IMR-90 (cell line): ENCODE measurements at regions not wholly inside any gene's neighbourhood (a gene's known extent, or its start where the extent isn't known, plus 50 kb on each side); places are given as distances from the start of the nearest gene placed in this dataset.

ENCODE experiments used
- ATAC-seq: fragments of 200-7000 bp; cut with Tn5 transposase; 2 replicates; pipeline ENCODE4 v1.9.1; 2020; ENCODE audit warnings: low read depth, mild to moderate bottlenecking, moderate library complexity
- BruUV-seq: library from RNA; stranded (reverse); fragments of 400-500 nt; replicated peaks from 2 replicates; lab custom pipeline; 2021; lab: Mats Ljungman, UMichigan
- CTCF ChIA-PET: fragments of 300-600 bp; formaldehyde crosslinking; extraction: SDS; loops from one replicate; lab custom pipeline; 2021; ENCODE audit warnings: antibody characterized with exemption; lab: Yijun Ruan, JAX
- POLR2A ChIA-PET: fragments of 300-600 bp; sonication (Branson Sonifier 250); formaldehyde crosslinking; loops from one replicate; lab custom pipeline; 2022; ENCODE audit warnings: antibody characterized with exemption; ENCODE audit not compliant: unreplicated experiment; lab: Charles Lee
- DNase-seq: peaks from one replicate; pipeline ENCODE4 v3.0.0; 2013
- H2AFZ ChIP-seq: replicated peaks from 2 replicates; pipeline ENCODE3; 2013; ENCODE audit warnings: low read length, mild to moderate bottlenecking; ENCODE audit not compliant: poor library complexity
- H2AK5ac ChIP-seq: 2 replicates; pipeline ENCODE4 v1.6.1; 2013; ENCODE audit warnings: low read depth, low read length, inconsistent platforms
- H2AK9ac ChIP-seq: replicated peaks from 2 replicates; pipeline ENCODE3; 2013; ENCODE audit warnings: mild to moderate bottlenecking, low read depth, low read length, moderate library complexity; ENCODE audit not compliant: poor library complexity
- H2BK120ac ChIP-seq: 2 replicates; pipeline ENCODE4 v1.6.1; 2013; ENCODE audit warnings: low read depth, low read length, inconsistent platforms
- H2BK15ac ChIP-seq: 3 replicates; pipeline ENCODE4 v1.6.1; 2013; ENCODE audit warnings: low read depth, low read length, inconsistent platforms
- H2BK20ac ChIP-seq: 2 replicates; pipeline ENCODE4 v1.6.1; 2013; ENCODE audit warnings: low read depth, mild to moderate bottlenecking, inconsistent platforms, low read length, moderate library complexity
- H2BK5ac ChIP-seq: 2 replicates; pipeline ENCODE4 v1.6.1; 2013; ENCODE audit warnings: mild to moderate bottlenecking, low read depth, low read length, inconsistent platforms; ENCODE audit not compliant: poor library complexity, severe bottlenecking
- H3K14ac ChIP-seq: replicated peaks from 2 replicates; pipeline ENCODE4 v1.6.1; 2013; ENCODE audit warnings: low read depth, low read length, inconsistent platforms
- H3K18ac ChIP-seq: 2 replicates; pipeline ENCODE4 v1.6.1; 2013; ENCODE audit warnings: low read depth, low read length, control low read depth
- H3K23ac ChIP-seq: 2 replicates; pipeline ENCODE4 v1.6.1; 2013; ENCODE audit warnings: low read depth, low read length, inconsistent platforms
- H3K27ac ChIP-seq: 2 replicates; pipeline ENCODE4 v1.5.1; 2013; ENCODE audit warnings: mild to moderate bottlenecking, control low read depth, low read length; ENCODE audit not compliant: insufficient read depth
- H3K27me3 ChIP-seq: 2 replicates; pipeline ENCODE4 v1.6.1; 2013; ENCODE audit warnings: low read length; ENCODE audit not compliant: control insufficient read depth, insufficient read depth
- H3K36me3 ChIP-seq: 2 replicates; pipeline ENCODE4 v1.6.1; 2013; ENCODE audit warnings: low read length, mixed read lengths; ENCODE audit not compliant: control insufficient read depth, insufficient read depth
- H3K4ac ChIP-seq: 2 replicates; pipeline ENCODE4 v1.6.1; 2013; ENCODE audit warnings: low read depth, low read length, inconsistent platforms
- H3K4me1 ChIP-seq: 2 replicates; pipeline ENCODE4 v1.6.1; 2013; ENCODE audit warnings: low read length, mixed read lengths; ENCODE audit not compliant: control insufficient read depth, insufficient read depth
- H3K4me2 ChIP-seq: 2 replicates; pipeline ENCODE4 v1.6.1; 2013; ENCODE audit warnings: low read depth, mild to moderate bottlenecking, control low read depth, low read length, moderate library complexity
- H3K4me3 ChIP-seq: 2 replicates; pipeline ENCODE4 v1.5.1; 2013; ENCODE audit warnings: low read depth, mild to moderate bottlenecking, control low read depth, low read length, moderate library complexity; ENCODE audit not compliant: insufficient read depth
- H3K56ac ChIP-seq: 2 replicates; pipeline ENCODE4 v1.6.1; 2013; ENCODE audit warnings: low read length, inconsistent platforms; ENCODE audit not compliant: insufficient read depth; ENCODE audit errors: extremely low read depth
- H3K79me1 ChIP-seq, 2 experiments: 2 replicates each; pipeline ENCODE4 v1.6.1; 2013; ENCODE audit warnings: low read length in 2 of 2, inconsistent platforms in 1 of 2, low read depth in 1 of 2
- H3K9ac ChIP-seq: 2 replicates; pipeline ENCODE4 v1.6.1; 2013; ENCODE audit warnings: low read depth, low read length, control low read depth
- H3K9me1 ChIP-seq: 2 replicates; pipeline ENCODE4 v1.6.1; 2013; ENCODE audit warnings: low read length, inconsistent platforms; ENCODE audit not compliant: insufficient read depth
- H3K9me3 ChIP-seq: 2 replicates; pipeline ENCODE4 v1.6.1; 2013; ENCODE audit warnings: low read length; ENCODE audit not compliant: control insufficient read depth, insufficient read depth
- H4K20me1 ChIP-seq: 2 replicates; pipeline ENCODE4 v1.6.1; 2013; ENCODE audit warnings: low read length, inconsistent platforms; ENCODE audit not compliant: insufficient read depth
- H4K5ac ChIP-seq: 2 replicates; pipeline ENCODE4 v1.6.1; 2013; ENCODE audit warnings: mild to moderate bottlenecking, low read depth, low read length, control low read depth
- H4K8ac ChIP-seq, 2 experiments: 2 replicates each; pipeline ENCODE4 v1.6.1; 2013; ENCODE audit warnings: low read depth in 2 of 2, low read length in 2 of 2, control low read depth in 1 of 2, inconsistent platforms in 1 of 2
- H4K91ac ChIP-seq: 2 replicates; pipeline ENCODE4 v1.6.1; 2013; ENCODE audit warnings: low read depth, low read length, inconsistent platforms; ENCODE audit not compliant: insufficient read depth
- BHLHE40 ChIP-seq: fragments of 150-350 bp; IDR thresholded peaks from 2 replicates; pipeline ENCODE4 v1.6.1; 2016; ENCODE audit warnings: mild to moderate bottlenecking, low read depth, low read length
- CEBPB ChIP-seq: IDR thresholded peaks from 2 replicates; pipeline ENCODE4 v1.6.1; 2012; ENCODE audit warnings: low read depth, low read length, improper control_type of control experiment
- CHD1 ChIP-seq: IDR thresholded peaks from 2 replicates; pipeline ENCODE4 v1.6.1; 2012; ENCODE audit warnings: low read depth, low read length, improper control_type of control experiment
- FOS ChIP-seq: fragments of 150-350 bp; IDR thresholded peaks from 2 replicates; pipeline ENCODE4 v1.6.1; 2016; ENCODE audit warnings: low read depth, low read length
- MAFK ChIP-seq: IDR thresholded peaks from 2 replicates; pipeline ENCODE4 v1.6.1; 2012; ENCODE audit warnings: low read depth, low read length, improper control_type of control experiment
- MAZ ChIP-seq: IDR thresholded peaks from 2 replicates; pipeline ENCODE4 v1.6.1; 2012; ENCODE audit warnings: low read depth, mild to moderate bottlenecking, low read length, improper control_type of control experiment, moderate library complexity, borderline replicate concordance
- POLR2A ChIP-seq: IDR thresholded peaks from 2 replicates; pipeline ENCODE4 v1.6.1; 2012; ENCODE audit warnings: mild to moderate bottlenecking, low read depth, low read length
- RAD21 ChIP-seq: IDR thresholded peaks from 2 replicates; pipeline ENCODE4 v1.6.1; 2012; ENCODE audit warnings: low read length, improper control_type of control experiment
- RCOR1 ChIP-seq: IDR thresholded peaks from 2 replicates; pipeline ENCODE4 v1.6.1; 2012; ENCODE audit warnings: mild to moderate bottlenecking, low read length, improper control_type of control experiment; ENCODE audit not compliant: insufficient replicate concordance
- WGBS, 2 experiments: methylation state at CpG; one replicate each; pipeline versions ENCODE4 v1.1.5 to v1.1.7; 2013; ENCODE audit warnings: missing lambda C conversion rate in 2 of 2; ENCODE audit not compliant: insufficient read length in 1 of 2; ENCODE audit errors: extremely low coverage in 2 of 2; 5-methylcytosine and 5-hydroxymethylcytosine counted together
- dilution Hi-C: fragments of 300-500 bp; cut with HindIII; formaldehyde crosslinking; loops from one replicate; pipeline ENCODE4 v1.14.3; 2018; ENCODE audit warnings: low sequenced_read_pairs; ENCODE audit not compliant: unreplicated experiment
- in situ Hi-C: fragments of 300-500 bp; cut with MboI; formaldehyde crosslinking; loops from 3 replicates; pipeline ENCODE4 v1.14.3; 2019; ENCODE audit warnings: low sequenced_read_pairs, inconsistent platforms, mixed read lengths
- intact Hi-C: fragments of 100-400 bp; cut with micrococcal nuclease; formaldehyde crosslinking; loops from 2 replicates; pipeline ENCODE4 v1.10.0; 2022

DNA sequence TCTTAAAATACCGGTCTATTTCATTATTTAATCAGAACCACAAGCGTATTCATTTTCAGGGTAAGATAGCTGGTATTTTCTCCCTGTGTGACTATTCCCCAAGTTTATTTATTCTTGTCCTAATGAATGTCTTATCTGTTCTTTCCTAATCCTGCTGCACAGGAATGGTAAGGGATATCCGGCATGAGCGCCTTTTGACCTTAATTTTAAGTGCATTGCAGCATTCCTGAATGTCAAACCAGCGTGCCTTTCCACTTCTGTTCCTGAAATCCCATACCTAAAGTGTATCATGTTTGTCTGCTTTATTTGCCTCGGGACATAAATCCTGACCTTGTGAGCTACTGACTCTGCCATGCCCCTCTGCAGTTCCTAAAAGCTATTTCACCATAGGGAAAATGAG lies 1713.2 kb upstream of the FLRT2 start:
- BruUV-seq = no TSS peak
- Histone ChIP-seq H3K9me1 (no peaks in the 10 kb centered on the region), H3K23ac (no peak overlapping the region), H2AK9ac (no peak overlapping the region), H2BK15ac (no peak overlapping the region), H3K56ac (no peak overlapping the region), H2BK5ac (no peak overlapping the region), H3K4me3 (no peak overlapping the region), H2BK120ac (no peak overlapping the region), H3K14ac (no peak overlapping the region), H3K9me3 (no peaks in the 10 kb centered on the region), H2AK5ac (no peak overlapping the region), H4K8ac (no peak overlapping the region), H3K27ac (no peak overlapping the region), H4K5ac (no peak overlapping the region), H3K4me2 (peak overlapping the region; percentile 69), H3K4me1 (peaks cover 1% of the 10 kb centered on the region; the same call in 1 of the 2 replicates), H3K18ac (no peak overlapping the region), H3K27me3 (no peaks in the 10 kb centered on the region), H4K20me1 (no peaks in the 10 kb centered on the region), H2BK20ac (no peak overlapping the region), H4K91ac (no peak overlapping the region), H3K36me3 (no peaks in the 10 kb centered on the region), H3K9ac (no peak overlapping the region), H2AFZ (no peak overlapping the region), H3K4ac (no peak overlapping the region), H3K79me1 (no peaks in the 10 kb centered on the region)
- DNase-seq = peak; percentile 74
- intact Hi-C loops (loop anchor here (5.0 to 10.0 kb wide), 3 partner anchors 248 to 1711 kb away; no protein-coding TSS in a partner anchor), dilution Hi-C loops (no loop called here), in situ Hi-C loops (no loop called here)
- ATAC-seq = peak; percentile 90
- POLR2A ChIA-PET = no interaction called here
- TF ChIP-seq RCOR1 = no peak
- peak; percentile 60; the same call in 1 of the 2 replicates for TF ChIP-seq BHLHE40
- TF ChIP-seq FOS = no peak
- no peak for TF ChIP-seq RAD21
- no peak for TF ChIP-seq POLR2A
- no peak for TF ChIP-seq MAFK
- peak; percentile 49; the same call in 1 of the 2 replicates for TF ChIP-seq CEBPB
- TF ChIP-seq MAZ = no peak
- no peak for TF ChIP-seq CHD1
- WGBS, 2 experiments = 16% methylated on average over 3 of the region's 6 CpGs; no CpG with 5 or more reads in 1 of the 2 experiments
- CTCF ChIA-PET = no interaction called here
